NCI-H1694 treated with DMSO at 0.1 percent for 48 hours (cell line): ENCODE measurements at regions not wholly inside any gene's neighbourhood (a gene's known extent, or its start where the extent isn't known, plus 50 kb on each side); places are given as distances from the start of the nearest gene placed in this dataset.
A peak's percentile ranks its signal among the peaks of the same experiment; 100 is the strongest.
"Not testable (repeated sequence)": the region's sequence is repeated elsewhere in the genome, so short reads cannot be mapped to it uniquely, and the experiment has no call there.

Source experiments
- DNase-seq: peaks from one replicate; lab custom pipeline; 2025; lab: John Stamatoyannopoulos, UW

DNA sequence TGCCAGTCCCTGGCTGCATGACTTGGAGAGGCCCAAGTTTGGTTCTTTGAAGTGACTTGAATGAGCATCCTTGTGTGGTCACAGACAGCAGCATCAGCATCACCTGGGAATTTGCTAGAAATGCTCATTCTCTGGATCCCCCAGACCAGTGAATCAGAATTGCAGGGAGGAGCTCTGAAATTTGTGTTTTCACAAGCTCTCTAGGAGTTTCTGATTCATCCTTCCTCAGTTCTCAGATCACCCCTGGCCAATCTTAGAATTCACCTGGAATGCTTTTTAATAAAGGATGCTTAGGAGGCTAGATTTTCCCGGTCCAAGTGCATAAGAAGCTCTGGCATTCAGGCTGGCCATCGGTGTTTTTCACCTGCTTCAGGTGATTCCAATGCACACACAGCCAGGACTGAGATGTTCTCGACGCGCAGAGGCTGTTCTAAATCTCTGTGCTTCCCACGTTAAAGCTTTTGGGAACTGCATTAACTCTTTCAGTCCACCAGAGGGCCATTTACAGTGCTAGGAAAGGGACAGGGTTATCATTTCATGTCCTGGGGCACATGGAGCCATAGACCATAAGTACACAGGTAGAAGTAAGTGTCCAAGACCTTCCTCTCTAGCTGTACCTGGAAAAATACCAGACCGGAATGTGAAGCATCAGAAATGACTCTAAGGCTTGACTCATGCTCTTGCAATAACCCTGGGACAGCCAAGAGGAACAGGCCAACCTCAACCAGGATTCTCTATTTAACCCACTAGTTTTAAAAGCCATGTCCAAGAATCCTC, 85.7 kb upstream of the XYLT1 start:
- peak; percentile 6 for DNase-seq

DNA sequence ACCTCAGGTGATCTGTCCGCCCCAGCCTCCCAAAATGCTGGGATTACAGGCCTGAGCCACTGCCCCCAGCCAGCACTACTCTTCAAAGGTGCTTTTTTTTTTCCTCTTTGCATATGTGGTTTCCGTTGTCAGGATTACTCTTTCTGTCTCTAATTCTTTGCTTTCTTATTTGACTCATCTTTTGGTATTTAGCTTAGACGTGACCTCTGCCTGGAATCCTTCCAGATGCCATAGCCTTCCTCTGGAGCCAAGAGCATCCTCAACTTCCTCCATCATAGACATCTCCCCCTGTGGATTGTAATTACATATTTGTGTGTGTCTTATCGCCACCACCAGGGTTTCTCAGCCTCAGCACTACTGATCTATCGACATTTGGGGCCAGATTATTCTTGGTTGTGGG, 84.4 kb upstream of the XYLT1 start:
- no peak for DNase-seq

DNA sequence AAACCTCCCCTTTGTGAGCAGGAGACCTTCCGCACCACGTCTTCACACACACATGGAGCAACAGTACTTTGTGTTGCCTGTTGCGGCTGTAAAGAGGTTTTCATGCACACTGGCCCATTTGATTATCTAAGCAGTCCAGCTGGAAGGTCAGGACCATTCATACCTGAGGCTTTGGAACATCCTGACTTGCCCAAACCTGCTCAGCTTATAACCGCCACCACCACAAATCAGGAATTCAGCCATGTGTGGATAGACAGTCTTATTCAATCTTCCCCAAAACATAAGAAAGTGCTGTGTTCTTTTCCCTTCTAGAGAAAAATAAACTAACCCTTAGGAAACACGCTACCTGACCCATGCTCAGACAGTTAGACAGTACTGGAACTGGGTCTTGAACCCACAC, 81.6 kb upstream of the XYLT1 start:
- no peak for DNase-seq

DNA sequence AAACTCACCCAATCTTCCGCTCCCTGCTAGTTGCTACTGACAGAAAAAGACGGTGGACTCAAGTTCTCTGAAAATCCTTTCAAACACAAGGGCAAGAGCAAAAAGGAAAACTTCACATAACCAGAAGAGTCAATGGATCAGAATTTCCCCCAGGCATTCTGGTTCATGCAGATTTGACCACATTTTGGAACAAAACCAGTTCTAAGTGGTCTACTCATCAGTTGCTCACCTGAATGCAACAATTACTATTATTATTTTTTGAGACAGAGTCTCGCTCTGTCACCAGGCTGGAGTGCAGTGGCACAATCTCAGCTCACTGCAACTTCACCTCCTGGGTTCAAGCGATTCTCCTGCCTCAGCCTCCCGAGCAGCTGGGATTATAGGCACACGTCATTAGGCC, 80.9 kb upstream of the XYLT1 start:
- not testable (repeated sequence) for DNase-seq

- no peak for DNase-seq
These were observed 78.1 kb upstream of the XYLT1 start for GRCh38 chr16:17548825-17549224.

DNA sequence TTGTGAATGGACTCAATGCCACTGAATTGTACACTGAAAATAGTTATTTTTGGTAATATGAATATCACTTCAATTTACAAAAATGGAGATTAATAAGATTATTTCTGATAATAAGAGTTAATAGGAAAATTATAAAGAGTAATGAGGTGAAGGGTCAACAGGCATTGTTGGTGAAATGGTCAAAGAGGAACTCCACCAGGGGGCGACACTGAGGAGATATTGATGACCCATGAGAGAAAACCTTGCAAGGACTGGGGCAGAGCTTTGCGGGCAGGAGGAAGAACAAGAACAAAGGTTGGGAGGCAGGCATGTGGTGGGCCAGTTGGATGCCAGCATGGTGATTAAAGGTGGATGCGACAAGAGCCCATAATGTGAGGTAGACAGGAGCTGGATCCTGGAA, 74.0 kb upstream of the XYLT1 start:
- DNase-seq: no peak

- DNase-seq: no peak
These were observed 73.5 kb upstream of the XYLT1 start for GRCh38 chr16:17544304-17544703.

DNA sequence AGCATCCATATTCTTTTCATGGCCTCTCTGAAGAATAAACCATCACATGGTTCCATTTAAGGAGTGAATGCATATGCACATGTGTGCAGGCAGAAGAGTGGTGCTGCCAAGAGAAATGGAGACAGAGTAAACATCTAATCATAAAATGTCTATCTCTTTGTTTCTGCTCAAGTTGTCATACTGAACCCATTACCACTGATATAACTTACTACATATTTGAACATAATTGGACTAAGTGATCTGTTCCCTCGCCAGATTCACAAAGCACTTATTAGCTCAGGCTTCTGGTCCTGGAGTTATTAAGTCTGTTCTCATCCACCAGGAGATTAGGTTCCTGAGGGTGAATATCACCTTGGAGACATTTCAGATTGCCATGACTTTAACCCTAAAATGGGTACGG, 72.3 kb upstream of the XYLT1 start:
- DNase-seq: no peak

- DNase-seq: no peak
These were observed 70.6 kb upstream of the XYLT1 start for GRCh38 chr16:17541324-17541723.

- DNase-seq: no peak
These were observed 68.2 kb upstream of the XYLT1 start for GRCh38 chr16:17538927-17539326.

DNA sequence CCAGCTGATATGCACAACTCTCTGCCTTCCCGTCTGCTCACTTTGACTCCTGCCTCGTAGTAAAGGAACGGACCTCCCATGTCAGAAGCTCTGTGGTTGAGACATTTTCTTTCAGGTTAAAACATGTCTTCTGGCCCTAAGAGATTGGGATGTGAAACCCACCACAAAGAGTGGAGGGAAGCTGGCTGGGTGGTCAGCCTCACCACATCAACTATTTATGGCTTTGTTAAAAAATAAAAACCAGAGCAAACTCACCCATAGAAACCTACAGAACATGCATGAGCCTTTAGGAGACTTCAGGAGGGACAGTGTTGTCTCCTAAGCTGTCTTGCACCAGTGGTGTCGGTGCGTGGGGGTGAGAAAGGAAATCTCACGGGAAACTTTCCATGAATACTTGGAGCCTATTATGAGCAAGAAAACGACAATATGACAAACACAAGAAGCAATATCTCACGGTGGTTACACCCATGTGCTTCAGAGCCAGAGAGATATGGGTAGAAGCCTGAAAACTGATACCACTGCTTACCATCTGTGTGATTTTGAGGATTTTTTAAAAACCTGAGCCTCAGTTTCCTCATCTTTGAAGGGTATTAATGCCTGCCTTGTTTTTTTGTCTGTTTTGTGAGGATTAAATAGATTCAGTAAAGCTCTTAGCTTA, 61.7 kb upstream of the XYLT1 start:
- no peak for DNase-seq

DNA sequence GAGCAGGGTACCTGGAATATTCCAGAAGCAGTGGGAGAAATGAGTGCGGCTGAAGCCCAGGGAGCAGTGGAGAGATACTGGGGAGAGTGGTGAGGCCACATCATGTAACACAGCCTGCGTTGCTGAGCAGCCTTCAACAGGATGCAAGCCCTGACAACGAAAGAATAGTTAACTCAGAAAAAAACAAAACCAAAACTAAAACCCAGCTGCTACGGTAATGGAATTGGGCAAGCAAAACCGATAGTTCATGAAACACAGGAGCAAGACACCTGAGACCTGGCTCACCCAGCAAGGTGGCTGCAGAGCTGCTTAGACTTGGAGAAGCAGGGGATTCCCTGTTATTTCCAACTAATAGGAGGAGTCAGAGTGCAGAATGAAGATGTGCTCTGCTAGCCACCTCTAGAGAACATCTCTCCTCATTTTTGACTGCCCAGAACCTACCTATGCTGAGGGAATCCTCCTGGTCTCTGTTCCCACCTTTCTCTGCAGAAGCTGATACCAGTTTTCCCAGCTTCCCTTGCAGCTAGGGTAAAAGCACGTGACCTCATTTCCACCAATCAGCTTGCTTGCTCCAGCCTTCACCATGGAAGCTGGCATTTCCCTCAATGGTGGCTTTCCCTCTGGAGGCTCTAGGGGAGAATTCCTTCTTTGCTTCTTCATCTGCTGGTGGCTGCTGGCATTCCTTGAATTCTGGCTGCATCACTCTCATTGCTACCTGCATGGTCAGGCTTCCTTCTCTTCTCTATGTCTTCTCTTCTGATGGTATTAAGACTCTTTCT, 59.4 kb upstream of the XYLT1 start:
- no peak for DNase-seq

DNA sequence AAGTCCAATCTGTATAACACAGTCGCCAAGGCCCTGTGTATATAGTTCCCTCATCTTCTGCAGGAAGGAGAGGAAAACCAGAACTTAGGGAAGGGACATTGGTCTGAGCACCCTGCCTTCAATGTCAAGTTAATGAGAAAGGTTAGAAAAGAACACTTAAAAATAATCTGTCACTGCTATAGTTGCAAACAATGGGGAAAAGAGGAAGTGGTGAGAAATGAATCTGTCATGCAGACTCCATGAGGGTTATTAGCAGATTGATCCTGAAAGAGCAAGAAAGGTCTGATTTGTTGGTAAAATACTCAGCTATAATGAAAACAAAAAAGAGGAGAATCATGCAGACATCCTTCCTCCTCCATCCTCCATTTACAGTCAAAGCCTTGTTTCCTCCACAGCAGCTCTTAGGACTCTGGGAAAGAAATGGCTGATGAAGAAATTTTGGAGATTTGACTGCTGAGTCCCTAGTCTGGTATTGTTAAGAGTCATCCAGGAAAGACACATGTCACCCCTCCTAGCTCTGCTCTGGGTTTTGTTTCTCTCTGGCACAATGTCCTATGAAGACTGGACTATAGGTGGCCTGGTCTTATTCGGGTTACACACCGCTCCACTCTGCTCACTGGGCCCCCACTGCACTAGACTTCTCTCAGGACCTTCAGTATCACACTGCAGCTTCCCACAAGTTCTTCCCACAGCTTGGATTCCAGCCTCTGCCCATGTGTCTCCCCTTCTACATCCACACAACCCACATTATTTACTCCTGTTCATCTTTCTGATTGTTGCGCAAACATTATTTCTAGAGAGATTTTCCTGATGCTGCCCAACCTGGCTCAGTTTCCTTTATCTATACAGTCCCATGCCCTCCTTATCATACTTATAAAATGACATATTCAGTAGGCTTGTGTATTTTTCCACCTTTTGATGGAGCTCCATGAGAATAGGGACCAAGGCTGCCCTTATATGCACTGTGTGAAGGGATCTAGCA, 56.5 kb upstream of the XYLT1 start:
- DNase-seq: no peak

DNA sequence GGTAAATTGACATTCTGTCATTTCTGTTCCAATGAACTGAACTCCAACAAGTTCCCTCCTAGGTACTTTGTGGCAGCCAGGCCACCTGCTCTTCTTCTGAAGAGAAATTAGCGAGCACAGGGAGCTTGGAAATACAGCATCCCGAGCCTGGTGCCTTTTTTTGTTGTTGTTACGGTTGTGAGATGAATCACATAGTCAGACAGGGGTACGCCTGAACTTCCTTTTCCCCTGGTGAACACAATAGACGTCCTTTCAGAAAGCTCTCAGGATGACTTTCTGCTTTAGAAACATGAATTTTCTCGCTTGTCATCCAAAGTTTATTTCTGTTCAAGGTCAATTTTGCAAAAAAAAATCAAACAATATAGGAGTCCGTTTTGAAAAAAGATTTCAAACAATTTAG, 53.9 kb upstream of the XYLT1 start:
- no peak for DNase-seq

DNA sequence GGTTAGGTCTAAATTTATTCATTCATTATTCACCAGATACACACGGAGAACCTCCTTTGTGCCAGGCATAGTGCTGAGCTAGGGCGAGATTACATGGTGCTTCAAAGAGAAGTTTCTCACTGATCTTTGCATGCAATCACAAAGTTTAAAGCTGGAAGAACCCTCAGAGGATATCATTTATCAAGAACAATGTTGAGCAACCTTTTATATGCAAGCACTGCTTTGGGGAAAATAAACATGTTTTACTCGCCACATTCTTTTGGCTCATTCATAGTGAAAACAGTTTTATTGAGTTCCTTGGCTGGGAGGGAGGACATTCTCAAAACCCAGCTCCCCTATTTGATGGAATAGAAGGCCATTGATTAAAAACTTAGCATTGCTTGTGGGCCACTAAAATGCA, 49.8 kb upstream of the XYLT1 start:
- no peak for DNase-seq
